ENCODE measurements at regions not wholly inside any gene's neighbourhood (a gene's known extent, or its start where the extent isn't known, plus 50 kb on each side); places are given as distances from the start of the nearest gene placed in this dataset.

DNA sequence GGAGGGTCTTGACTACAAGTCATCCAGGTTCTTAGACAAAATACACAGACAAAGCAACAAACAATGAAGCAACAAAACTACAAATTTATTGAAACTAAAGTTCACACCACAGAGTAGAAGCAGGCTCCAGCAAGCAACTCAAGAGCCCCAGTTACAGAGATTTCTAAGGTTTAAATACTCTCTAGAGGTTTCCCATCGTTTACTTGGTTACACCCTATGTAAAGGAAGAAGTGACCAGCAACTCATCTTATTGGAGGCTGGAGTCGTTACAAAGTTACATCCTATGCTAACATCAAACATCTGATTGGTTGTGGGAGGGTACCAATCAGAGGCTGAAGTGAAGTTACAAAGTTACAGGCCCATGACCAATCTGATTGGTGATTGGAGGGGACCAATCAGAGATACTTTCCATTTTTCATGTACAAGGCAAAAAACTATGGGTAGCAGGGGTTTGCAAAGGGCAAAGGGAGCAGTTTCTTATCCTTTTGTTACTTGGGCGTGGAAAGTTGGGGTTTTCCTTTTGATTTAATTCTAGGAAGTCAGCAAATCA lies 2292.6 kb upstream of the C9orf72 start:
- Histone ChIP-seq H3K4me2 (ENCODE audit: insufficient read depth, insufficient read length, low read length) (no peak overlapping the region), H3K23me2 (ENCODE audit: insufficient read length, low read depth, low read length, poor library complexity, severe bottlenecking) (no peaks in the 10 kb centered on the region), H3K18ac (ENCODE audit: insufficient read length, low read depth, low read length) (no peak overlapping the region), H2BK120ac (ENCODE audit: low read depth, low read length, poor library complexity, severe bottlenecking) (no peak overlapping the region), H2BK12ac (ENCODE audit: insufficient read length, low read depth, low read length) (no peak overlapping the region), H3K79me2 (ENCODE audit: insufficient read depth, low read length) (no peaks in the 10 kb centered on the region), H3K79me1 (ENCODE audit: insufficient read depth, low read depth, low read length, poor library complexity, severe bottlenecking) (no peaks in the 10 kb centered on the region), H3K9ac (ENCODE audit: extremely low read depth, insufficient read length, low read length) (no peak overlapping the region), H3K56ac (ENCODE audit: insufficient read length, low read depth, low read length) (no peak overlapping the region), H2AK5ac (ENCODE audit: insufficient read length, low read length) (no peak overlapping the region), H2BK15ac (ENCODE audit: low read depth, low read length) (no peak overlapping the region), H4K8ac (replicated peaks; ENCODE audit: insufficient read length, low read depth, low read length) (no peak overlapping the region), H3K23ac (ENCODE audit: insufficient read length, low read depth, low read length) (no peak overlapping the region), H4K20me1 (ENCODE audit: control insufficient read depth, insufficient read depth, insufficient read length) (no peaks in the 10 kb centered on the region), H3K4me1 (ENCODE audit: insufficient read depth, low read length) (no peaks in the 10 kb centered on the region), H2BK5ac (ENCODE audit: insufficient read length, low read length) (no peak overlapping the region), H3K9me3 (ENCODE audit: control insufficient read depth, low read depth, low read length) (no peaks in the 10 kb centered on the region), H3K4ac (ENCODE audit: low read depth, low read length) (no peak overlapping the region), H2AFZ (ENCODE audit: low read length) (no peak overlapping the region), H4K91ac (ENCODE audit: insufficient read length, low read depth, low read length) (no peak overlapping the region), H4K5ac (ENCODE audit: insufficient read length, low read depth, low read length) (no peak overlapping the region), H3K14ac (ENCODE audit: insufficient read depth, low read length) (no peak overlapping the region), H3T11ph (ENCODE audit: low read length) (no peak overlapping the region), H3K27me3 (ENCODE audit: insufficient read depth, low read length) (no peaks in the 10 kb centered on the region), H3K27ac (ENCODE audit: insufficient read length, low read depth, low read length) (no peak overlapping the region), H2BK20ac (ENCODE audit: low read depth, low read length, poor library complexity, severe bottlenecking) (no peak overlapping the region)
- WGBS (ENCODE audit: extremely low coverage, insufficient read length, low lambda C conversion rate) = no CpG with 5 or more reads among the region's 3 CpGs
- H3K27me3 Mint-ChIP-seq (ENCODE audit: low read depth) = no peaks in the 10 kb centered on the region
- H3K9me3 Mint-ChIP-seq = peaks cover 11% of the 10 kb centered on the region in 2 experiments; a peak in 4 of 5 replicates
- H3K4me3 Mint-ChIP-seq = no peak overlapping the region
- TF ChIP-seq, protein P1, sequence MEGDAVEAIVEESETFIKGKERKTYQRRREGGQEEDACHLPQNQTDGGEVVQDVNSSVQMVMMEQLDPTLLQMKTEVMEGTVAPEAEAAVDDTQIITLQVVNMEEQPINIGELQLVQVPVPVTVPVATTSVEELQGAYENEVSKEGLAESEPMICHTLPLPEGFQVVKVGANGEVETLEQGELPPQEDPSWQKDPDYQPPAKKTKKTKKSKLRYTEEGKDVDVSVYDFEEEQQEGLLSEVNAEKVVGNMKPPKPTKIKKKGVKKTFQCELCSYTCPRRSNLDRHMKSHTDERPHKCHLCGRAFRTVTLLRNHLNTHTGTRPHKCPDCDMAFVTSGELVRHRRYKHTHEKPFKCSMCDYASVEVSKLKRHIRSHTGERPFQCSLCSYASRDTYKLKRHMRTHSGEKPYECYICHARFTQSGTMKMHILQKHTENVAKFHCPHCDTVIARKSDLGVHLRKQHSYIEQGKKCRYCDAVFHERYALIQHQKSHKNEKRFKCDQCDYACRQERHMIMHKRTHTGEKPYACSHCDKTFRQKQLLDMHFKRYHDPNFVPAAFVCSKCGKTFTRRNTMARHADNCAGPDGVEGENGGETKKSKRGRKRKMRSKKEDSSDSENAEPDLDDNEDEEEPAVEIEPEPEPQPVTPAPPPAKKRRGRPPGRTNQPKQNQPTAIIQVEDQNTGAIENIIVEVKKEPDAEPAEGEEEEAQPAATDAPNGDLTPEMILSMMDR (conservative IDR thresholded peaks at IDR 0.05) = no peak
- no peaks in the 10 kb centered on the region for H3K4me1 Mint-ChIP-seq
- no peak overlapping the region; a peak in 1 of 7 replicates for H3K27ac Mint-ChIP-seq
- no peak for DNase-seq
- peaks cover 2 to 13% (median 3%) of the 10 kb centered on the region in 3 experiments; a peak in 5 of 7 replicates for H3K36me3 Mint-ChIP-seq (ENCODE audit: insufficient read depth in 1 of 3, low read depth in 3 of 3)

All from H9 (cell line).